ENCODE measurements at regions not wholly inside any gene's neighbourhood (a gene's known extent, or its start where the extent isn't known, plus 50 kb on each side); places are given as distances from the start of the nearest gene placed in this dataset.

GRCh38 chr1:57848406-57848805, 424.5 kb upstream of the DAB1 start:
- TF ChIP-seq ZFX (IDR thresholded peaks at IDR 0.05; ENCODE audit: borderline replicate concordance) (no peak), CTCF (IDR thresholded peaks at IDR 0.05) (no peak)

Data from 22Rv1 (cell line).